Bronchial epithelial cell (primary cell): ENCODE measurements at regions not wholly inside any gene's neighbourhood (a gene's known extent, or its start where the extent isn't known, plus 50 kb on each side); places are given as distances from the start of the nearest gene placed in this dataset.

Experiments used
- DNase-seq: peaks from one replicate; pipeline ENCODE4 v3.0.0-alpha.2; 2010; ENCODE audit warnings: low read depth
- FAIRE-seq: peaks from 2 replicates; lab custom pipeline; 2011; peaks lifted over from hg19 to GRCh38; lab: Jason Lieb, UNC
- H3K27me3 ChIP-seq: 2 replicates; pipeline ENCODE4 v1.5.1; 2011; ENCODE audit warnings: low read length; ENCODE audit not compliant: control insufficient read depth, insufficient read depth
- H3K36me3 ChIP-seq: 2 replicates; pipeline ENCODE4 v1.5.1; 2011; ENCODE audit warnings: low read length; ENCODE audit not compliant: control insufficient read depth, insufficient read depth
- H3K4me3 ChIP-seq: 2 replicates; pipeline ENCODE4 v1.5.1; 2011; ENCODE audit warnings: mild to moderate bottlenecking, low read depth, low read length, control low read depth
- TF ChIP-seq, protein P1 (sequence below): IDR thresholded peaks from 2 replicates; pipeline ENCODE4 v1.5.1; 2011; ENCODE audit warnings: mild to moderate bottlenecking, moderate library complexity, low read length, control low read depth, inconsistent platforms; ENCODE audit not compliant: insufficient read depth, severe bottlenecking

DNA sequence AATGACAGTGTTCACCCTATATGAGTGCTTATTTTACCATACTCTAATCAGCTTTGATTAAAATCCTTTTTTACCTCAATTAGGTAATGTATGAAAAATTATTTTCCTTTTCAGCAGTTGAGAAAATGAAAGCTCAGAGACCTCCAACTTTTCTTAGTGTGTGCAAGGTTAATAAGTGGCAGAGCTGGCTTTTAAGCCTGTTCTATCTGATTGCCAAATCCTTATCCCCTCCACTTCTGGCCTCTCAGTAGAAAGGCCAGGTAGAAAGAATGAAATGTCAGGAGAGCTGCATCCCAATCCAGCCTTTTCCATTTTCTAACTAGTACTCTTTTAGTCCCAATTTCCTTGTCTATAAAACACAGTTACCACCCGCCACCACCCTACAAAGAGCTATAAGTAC is 67.6 kb upstream of the LCLAT1 start:
- peaks cover 7% of the 10 kb centered on the region for H3K27me3 ChIP-seq
- TF ChIP-seq, protein P1, sequence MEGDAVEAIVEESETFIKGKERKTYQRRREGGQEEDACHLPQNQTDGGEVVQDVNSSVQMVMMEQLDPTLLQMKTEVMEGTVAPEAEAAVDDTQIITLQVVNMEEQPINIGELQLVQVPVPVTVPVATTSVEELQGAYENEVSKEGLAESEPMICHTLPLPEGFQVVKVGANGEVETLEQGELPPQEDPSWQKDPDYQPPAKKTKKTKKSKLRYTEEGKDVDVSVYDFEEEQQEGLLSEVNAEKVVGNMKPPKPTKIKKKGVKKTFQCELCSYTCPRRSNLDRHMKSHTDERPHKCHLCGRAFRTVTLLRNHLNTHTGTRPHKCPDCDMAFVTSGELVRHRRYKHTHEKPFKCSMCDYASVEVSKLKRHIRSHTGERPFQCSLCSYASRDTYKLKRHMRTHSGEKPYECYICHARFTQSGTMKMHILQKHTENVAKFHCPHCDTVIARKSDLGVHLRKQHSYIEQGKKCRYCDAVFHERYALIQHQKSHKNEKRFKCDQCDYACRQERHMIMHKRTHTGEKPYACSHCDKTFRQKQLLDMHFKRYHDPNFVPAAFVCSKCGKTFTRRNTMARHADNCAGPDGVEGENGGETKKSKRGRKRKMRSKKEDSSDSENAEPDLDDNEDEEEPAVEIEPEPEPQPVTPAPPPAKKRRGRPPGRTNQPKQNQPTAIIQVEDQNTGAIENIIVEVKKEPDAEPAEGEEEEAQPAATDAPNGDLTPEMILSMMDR, result no peak
- no peak for FAIRE-seq
- H3K36me3 ChIP-seq, result no peaks in the 10 kb centered on the region
- no peak overlapping the region for H3K4me3 ChIP-seq
- no peak for DNase-seq

DNA sequence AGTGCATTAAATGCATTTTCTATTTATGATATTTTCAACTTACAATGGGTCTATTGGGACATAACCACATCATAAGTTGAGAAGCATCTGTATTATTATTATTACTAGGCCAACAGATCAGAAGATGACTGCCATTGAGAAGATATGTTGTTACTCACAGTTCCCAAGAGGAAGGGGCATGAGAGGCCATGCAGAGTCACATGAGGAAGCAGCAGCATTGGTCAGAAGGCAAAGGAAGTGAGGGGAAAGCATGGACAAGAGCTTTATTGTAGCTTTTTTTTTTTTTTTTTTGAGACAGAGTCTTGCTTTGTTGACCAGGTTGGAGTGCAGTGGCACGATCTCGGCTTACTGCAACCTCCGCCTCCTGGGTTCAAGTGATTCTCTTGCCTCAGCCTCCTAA is 66.2 kb upstream of the LCLAT1 start:
- no peak for FAIRE-seq
- no peak overlapping the region for H3K4me3 ChIP-seq
- TF ChIP-seq, protein P1, result no peak
- DNase-seq, result no peak
- no peaks in the 10 kb centered on the region for H3K36me3 ChIP-seq
- peaks cover 2% of the 10 kb centered on the region for H3K27me3 ChIP-seq

DNA sequence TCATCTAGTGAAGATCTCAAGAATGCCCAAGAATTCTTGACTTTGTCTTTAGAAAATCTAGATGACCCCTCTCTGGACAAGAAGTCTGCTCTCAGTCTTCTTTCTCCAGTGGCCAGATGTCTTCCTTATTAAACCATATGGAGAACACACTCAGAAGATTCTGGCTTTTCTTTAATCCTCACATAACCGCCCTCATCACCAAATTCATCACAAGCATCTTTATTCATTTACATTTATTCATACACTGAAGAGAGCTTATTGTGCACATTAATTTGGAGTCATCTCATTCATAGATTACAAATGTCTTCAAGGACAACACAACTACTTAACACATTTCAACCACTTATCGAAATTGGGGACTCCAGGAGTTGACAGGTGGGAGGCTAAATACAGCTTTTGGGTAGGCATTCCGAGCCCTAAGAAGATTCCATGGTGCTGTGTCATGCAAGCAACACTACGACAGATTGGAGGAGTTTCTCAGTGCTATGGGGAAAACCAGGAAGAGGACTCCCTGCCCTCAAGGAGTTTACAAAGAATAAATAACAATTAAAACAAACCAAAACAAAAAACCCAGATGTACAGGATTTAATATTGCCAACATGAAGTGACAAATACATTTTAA is 64.8 kb upstream of the LCLAT1 start:
- FAIRE-seq (no peak), DNase-seq (no peak)
- TF ChIP-seq, protein P1, result no peak
- no peaks in the 10 kb centered on the region for H3K36me3 ChIP-seq
- peaks cover 2% of the 10 kb centered on the region for H3K27me3 ChIP-seq
- no peak overlapping the region for H3K4me3 ChIP-seq

DNA sequence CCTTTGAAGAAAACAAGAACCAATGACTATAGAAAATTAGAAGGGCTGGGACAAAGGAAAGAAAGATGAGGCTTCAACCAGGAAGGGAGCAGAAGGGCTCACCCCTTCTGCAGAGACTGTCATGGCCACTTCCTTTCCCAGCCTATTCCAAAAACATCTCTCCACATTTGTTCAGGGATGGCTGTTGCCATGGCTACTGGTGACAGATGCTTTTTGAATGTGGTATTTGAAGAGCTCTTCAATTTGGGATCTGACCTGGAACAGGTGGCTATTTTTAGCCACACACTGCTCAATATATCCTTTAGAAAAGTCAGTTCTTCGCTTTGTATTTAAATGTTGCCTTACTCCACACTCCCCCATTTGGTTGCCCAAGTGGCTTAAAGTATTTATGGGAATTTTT is 64.1 kb upstream of the LCLAT1 start:
- no peaks in the 10 kb centered on the region for H3K36me3 ChIP-seq
- no peak for FAIRE-seq

DNA sequence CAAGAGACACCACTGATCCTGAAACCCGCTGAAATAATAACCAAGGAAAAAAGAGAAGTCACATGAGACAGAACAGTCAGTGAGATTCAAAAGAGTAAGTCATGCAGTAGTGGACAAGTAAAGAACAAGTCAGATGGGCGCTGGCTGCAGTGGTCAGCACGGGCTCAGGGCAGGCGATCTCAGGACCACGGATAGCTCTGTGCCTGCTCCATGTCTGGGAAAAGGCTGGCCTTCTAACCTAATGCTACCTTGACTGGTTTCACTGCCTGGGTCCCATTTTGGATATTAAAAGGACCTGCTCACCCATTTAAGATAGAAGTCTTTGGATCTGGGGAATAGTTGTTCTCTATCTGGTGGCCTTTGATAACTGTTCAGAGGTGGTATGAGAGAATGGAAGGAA is 61.7 kb upstream of the LCLAT1 start:
- Histone ChIP-seq H3K27me3 (peaks cover 2% of the 10 kb centered on the region), H3K4me3 (no peak overlapping the region), H3K36me3 (no peaks in the 10 kb centered on the region)
- DNase-seq, result peak; percentile 14
- TF ChIP-seq, protein P1, result no peak
- FAIRE-seq, result no peak

More for the DNA sequence above, 64.1 kb upstream of the LCLAT1 start:
- TF ChIP-seq, protein P1, result no peak
- no peak overlapping the region for H3K4me3 ChIP-seq
- peaks cover 2% of the 10 kb centered on the region for H3K27me3 ChIP-seq
- DNase-seq, result no peak

DNA sequence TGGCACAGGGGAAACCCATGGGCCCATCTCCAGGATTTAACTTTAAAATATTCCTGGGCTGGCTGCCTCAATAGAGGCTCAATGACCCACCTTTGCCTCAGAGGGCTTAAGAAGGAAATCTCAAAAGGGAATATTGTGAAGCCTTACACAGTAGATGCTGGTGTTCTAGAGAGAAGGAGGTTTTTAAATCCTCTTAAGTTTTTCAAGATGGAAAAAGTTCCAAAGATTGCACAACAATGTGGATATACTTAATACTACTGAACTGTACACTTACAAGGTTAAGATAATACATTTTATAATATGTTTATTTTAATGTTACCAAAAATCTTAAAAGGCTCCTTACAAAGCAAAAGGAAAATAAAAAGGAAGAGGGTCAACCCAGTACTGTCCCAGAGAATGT is 54.9 kb upstream of the LCLAT1 start:
- TF ChIP-seq, protein P1, result no peak
- Histone ChIP-seq H3K36me3 (no peaks in the 10 kb centered on the region), H3K4me3 (no peak overlapping the region), H3K27me3 (peaks cover 6% of the 10 kb centered on the region)
- DNase-seq (no peak), FAIRE-seq (no peak)
